B cell (primary cell): ENCODE measurements at regions not wholly inside any gene's neighbourhood (a gene's known extent, or its start where the extent isn't known, plus 50 kb on each side); places are given as distances from the start of the nearest gene placed in this dataset.

Experiments
- EZH2 ChIP-seq: IDR thresholded peaks from 2 replicates; pipeline ENCODE4 v1.6.1; 2012; ENCODE audit warnings: borderline replicate concordance, low read depth, mild to moderate bottlenecking, moderate library complexity, low read length; ENCODE audit not compliant: insufficient read depth, poor library complexity, severe bottlenecking
- TF ChIP-seq, protein P1 (sequence below): fragments of 200-600 bp; IDR thresholded peaks from one replicate; pipeline ENCODE4 v1.8.0; 2022; ENCODE audit warnings: antibody characterized with exemption, mild to moderate bottlenecking

DNA sequence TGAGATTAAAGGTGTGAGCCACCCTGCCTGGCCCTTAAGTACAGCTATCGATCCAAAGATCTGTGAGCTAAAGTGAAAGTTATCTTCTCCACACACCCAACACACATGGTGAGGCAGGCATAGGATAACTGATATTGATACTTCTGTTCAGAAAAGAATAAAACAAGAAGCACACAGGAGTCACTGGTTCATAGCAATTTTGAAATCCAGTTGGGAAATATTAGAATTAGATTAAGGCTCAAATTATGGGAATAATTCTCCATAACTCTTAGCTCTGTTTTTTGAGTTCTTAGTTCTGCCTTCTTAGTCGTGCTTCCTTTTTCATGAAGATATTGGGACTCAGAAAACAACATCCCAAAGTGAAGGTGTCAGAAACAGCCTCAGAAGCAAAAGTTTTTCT lies 186.0 kb upstream of the PLXNC1 start:
- no peak for TF ChIP-seq EZH2
- TF ChIP-seq, protein P1, sequence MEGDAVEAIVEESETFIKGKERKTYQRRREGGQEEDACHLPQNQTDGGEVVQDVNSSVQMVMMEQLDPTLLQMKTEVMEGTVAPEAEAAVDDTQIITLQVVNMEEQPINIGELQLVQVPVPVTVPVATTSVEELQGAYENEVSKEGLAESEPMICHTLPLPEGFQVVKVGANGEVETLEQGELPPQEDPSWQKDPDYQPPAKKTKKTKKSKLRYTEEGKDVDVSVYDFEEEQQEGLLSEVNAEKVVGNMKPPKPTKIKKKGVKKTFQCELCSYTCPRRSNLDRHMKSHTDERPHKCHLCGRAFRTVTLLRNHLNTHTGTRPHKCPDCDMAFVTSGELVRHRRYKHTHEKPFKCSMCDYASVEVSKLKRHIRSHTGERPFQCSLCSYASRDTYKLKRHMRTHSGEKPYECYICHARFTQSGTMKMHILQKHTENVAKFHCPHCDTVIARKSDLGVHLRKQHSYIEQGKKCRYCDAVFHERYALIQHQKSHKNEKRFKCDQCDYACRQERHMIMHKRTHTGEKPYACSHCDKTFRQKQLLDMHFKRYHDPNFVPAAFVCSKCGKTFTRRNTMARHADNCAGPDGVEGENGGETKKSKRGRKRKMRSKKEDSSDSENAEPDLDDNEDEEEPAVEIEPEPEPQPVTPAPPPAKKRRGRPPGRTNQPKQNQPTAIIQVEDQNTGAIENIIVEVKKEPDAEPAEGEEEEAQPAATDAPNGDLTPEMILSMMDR, result no peak
